ENCODE measurements at regions not wholly inside any gene's neighbourhood (a gene's known extent, or its start where the extent isn't known, plus 50 kb on each side); places are given as distances from the start of the nearest gene placed in this dataset.

DNA sequence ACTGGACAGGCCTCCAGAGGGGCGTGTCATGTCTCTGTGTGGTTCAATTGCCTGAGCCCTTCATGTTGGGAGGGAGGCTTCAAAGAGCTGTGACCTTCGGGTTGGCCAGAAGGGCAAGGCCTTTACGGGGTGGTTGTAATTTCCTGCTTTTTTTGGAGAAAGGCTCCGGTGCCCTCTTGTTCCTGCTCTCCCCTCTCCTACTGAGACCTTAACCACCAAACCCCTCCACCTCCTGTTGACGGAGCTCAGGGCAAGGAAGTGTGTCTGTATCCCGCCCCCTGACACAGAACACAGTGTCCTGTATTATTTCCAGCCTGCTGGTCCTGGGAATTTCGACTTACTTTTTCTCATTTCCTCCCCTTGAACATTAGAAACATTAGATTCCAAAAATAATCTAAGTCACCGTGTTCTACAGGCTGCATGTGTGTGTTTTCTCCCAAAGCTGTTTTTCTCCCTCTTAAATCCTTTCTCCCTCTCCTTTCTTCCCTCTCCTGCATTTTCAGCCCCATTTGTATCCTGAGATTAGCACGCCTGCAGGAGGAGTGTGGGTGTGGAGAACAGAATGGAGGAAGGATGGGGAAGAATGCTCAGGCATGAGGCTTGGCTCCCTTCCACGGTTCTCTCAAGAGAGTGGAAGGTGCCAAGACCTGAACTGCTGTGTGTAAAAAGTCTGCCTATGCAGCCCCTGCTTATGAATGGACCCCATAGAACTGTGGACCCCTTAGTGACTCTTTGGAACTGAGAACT lies 285.4 kb upstream of the ROPN1 start:
- TF ChIP-seq, protein P1, sequence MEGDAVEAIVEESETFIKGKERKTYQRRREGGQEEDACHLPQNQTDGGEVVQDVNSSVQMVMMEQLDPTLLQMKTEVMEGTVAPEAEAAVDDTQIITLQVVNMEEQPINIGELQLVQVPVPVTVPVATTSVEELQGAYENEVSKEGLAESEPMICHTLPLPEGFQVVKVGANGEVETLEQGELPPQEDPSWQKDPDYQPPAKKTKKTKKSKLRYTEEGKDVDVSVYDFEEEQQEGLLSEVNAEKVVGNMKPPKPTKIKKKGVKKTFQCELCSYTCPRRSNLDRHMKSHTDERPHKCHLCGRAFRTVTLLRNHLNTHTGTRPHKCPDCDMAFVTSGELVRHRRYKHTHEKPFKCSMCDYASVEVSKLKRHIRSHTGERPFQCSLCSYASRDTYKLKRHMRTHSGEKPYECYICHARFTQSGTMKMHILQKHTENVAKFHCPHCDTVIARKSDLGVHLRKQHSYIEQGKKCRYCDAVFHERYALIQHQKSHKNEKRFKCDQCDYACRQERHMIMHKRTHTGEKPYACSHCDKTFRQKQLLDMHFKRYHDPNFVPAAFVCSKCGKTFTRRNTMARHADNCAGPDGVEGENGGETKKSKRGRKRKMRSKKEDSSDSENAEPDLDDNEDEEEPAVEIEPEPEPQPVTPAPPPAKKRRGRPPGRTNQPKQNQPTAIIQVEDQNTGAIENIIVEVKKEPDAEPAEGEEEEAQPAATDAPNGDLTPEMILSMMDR (IDR thresholded peaks at IDR 0.05; ENCODE audit: low read length) = no peak
- no peak for TF ChIP-seq EZH2 (IDR thresholded peaks at IDR 0.05; ENCODE audit: borderline replicate concordance, low read length)
